ENCODE measurements at regions not wholly inside any gene's neighbourhood (a gene's known extent, or its start where the extent isn't known, plus 50 kb on each side); places are given as distances from the start of the nearest gene placed in this dataset.
A peak's percentile ranks its signal among the peaks of the same experiment; 100 is the strongest.
"Not testable (repeated sequence)": the region's sequence is repeated elsewhere in the genome, so short reads cannot be mapped to it uniquely, and the experiment has no call there.

DNA sequence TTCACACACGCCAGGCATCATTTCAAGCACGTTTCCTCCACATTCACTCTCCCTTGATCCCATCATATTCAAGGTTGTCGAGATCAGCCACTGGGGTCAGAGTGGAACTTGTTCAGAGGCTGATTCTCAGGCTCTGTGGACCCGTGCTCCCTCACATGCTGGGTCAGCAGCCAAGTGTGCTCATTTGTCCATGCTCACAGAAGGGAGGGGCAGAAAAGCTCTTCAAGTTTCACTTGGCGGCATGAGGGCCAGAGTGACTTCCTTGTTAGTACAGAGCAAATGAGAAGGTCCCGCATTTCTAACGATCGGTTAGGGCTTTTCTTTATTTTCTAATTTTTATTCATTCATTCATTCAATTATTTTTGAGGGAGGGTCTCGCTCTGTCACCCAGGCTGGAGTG lies 82.2 kb downstream of the EBLN1 start (continued):
- no peak for TF ChIP-seq ZBTB6 (tag by site-specific recombination; IDR thresholded peaks at IDR 0.05)

GRCh38 chr10:22133749-22134624 lies 83.8 kb downstream of the EBLN1 start:
- ChIA-PET CTCF (interaction anchor here (0.7 kb wide), 1 partner anchor 368 kb away, joined by 3 read pairs; no protein-coding TSS in a partner anchor), POLR2A (no interaction called here)
- TF ChIP-seq ZNF324 (tag by site-specific recombination; IDR thresholded peaks at IDR 0.05): no peak
- H3K4me3 ChIP-seq (ENCODE audit: low read depth, low read length): no peak overlapping the region
- H3K27ac ChIP-seq (ENCODE audit: extremely low read depth, low read depth, low read length): no peak overlapping the region
- no peaks in the 10 kb centered on the region for H3K36me3 ChIP-seq (ENCODE audit: control insufficient read depth in 2 of 2, insufficient read depth in 1 of 2, low read length in 2 of 2)
- H3K9me3 ChIP-seq (ENCODE audit: control insufficient read depth, insufficient read depth, low read depth, low read length): no peaks in the 10 kb centered on the region
- H3K4me1 ChIP-seq (ENCODE audit: control insufficient read depth, insufficient read depth, low read length): no peaks in the 10 kb centered on the region

DNA sequence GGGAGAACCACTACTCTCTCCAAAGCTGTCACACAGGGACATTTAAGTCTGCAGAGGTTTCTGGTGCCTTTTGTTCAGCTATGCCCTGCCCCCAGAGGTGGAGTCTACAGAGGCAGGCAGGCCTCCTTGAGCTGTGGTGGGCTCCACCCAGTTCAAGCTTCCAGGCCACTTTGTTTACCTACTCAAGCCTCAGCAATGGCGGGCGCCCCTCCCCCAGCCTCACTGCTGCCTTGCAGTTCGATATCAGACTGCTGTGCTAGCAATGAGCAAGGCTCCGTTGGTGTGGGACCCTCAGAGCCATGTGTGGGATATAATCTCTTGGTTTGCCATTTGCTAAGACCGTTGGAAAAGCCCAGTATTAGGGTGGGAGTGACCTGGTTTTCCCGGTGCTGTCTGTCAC lies 87.0 kb downstream of the EBLN1 start:
- POLR2A ChIA-PET; H3K4me1 ChIP-seq (ENCODE audit: control insufficient read depth, insufficient read depth, low read length); H3K9me3 ChIP-seq (ENCODE audit: control insufficient read depth, insufficient read depth, low read depth, low read length); H3K4me3 ChIP-seq (ENCODE audit: low read depth, low read length); H3K36me3 ChIP-seq (ENCODE audit: control insufficient read depth in 2 of 2, insufficient read depth in 1 of 2, low read length in 2 of 2); H3K27ac ChIP-seq (ENCODE audit: extremely low read depth, low read depth, low read length); CTCF ChIA-PET: not testable (repeated sequence)
- TF ChIP-seq YY1 (tag by site-specific recombination; IDR thresholded peaks at IDR 0.05): peak; percentile 21; the same call in 1 of the 2 replicates

DNA sequence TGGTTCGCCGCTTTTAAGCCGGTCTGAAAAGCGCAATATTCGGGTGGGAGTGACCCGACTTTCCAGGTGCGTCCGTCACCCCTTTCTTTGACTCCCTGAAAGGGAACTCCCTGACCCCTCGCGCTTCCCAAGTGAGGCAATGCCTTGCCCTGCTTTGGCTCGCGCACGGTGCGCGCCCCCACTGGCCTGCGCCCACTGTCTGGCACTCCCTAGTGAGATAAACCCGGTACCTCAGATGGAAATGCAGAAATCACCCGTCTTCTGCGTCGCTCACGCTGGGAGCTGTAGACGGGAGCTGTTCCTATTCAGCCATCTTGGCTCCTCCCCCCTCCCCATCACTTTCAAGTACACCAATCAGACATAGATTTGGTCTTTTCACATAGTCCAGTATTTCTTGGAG lies 88.2 kb downstream of the EBLN1 start:
- H3K4me3 ChIP-seq (ENCODE audit: low read depth, low read length); H3K4me1 ChIP-seq (ENCODE audit: control insufficient read depth, insufficient read depth, low read length); POLR2A ChIA-PET; H3K36me3 ChIP-seq (ENCODE audit: control insufficient read depth in 2 of 2, insufficient read depth in 1 of 2, low read length in 2 of 2); H3K9me3 ChIP-seq (ENCODE audit: control insufficient read depth, insufficient read depth, low read depth, low read length); H3K27ac ChIP-seq (ENCODE audit: extremely low read depth, low read depth, low read length): not testable (repeated sequence)
- peak; percentile 49; the same call in 1 of the 2 replicates for TF ChIP-seq ZFHX2 (tag by site-specific recombination; conservative IDR thresholded peaks at IDR 0.05)
- TF ChIP-seq YY1 (tag by site-specific recombination; IDR thresholded peaks at IDR 0.05): 0 out of 2 replicates have a peak, but pooled peaks have one; percentile 4
- CTCF ChIA-PET: interaction anchor here (1.1 kb wide), 1 partner anchor 26 kb away, joined by 3 read pairs; no protein-coding TSS in a partner anchor

DNA sequence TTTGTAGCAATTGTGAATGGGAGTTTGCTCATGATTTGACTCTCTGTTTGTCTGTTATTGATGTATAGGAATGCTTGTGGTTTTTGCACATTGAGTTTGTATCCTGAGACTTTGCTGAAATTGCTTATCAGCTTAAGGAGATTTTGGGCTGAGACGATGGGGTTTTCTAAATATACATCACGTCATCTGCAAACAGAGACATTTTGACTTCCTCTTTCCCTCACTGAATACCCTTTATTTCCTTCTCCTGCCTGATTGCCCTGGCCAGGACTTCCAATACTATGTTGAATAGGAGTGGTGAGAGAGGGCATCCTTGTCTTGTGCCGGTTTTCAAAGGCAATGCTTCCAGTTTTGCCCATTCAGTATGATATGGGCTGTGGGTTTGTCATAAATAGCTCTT lies 96.6 kb downstream of the EBLN1 start:
- H3K27ac ChIP-seq (ENCODE audit: extremely low read depth, low read depth, low read length); H3K4me3 ChIP-seq (ENCODE audit: low read depth, low read length); H3K36me3 ChIP-seq (ENCODE audit: control insufficient read depth in 2 of 2, insufficient read depth in 1 of 2, low read length in 2 of 2); H3K9me3 ChIP-seq (ENCODE audit: control insufficient read depth, insufficient read depth, low read depth, low read length); POLR2A ChIA-PET; H3K4me1 ChIP-seq (ENCODE audit: control insufficient read depth, insufficient read depth, low read length): not testable (repeated sequence)
- CTCF ChIA-PET: interaction anchor here (0.7 kb wide), 1 partner anchor 124 kb away, joined by 3 read pairs; no protein-coding TSS in a partner anchor

- H3K36me3 ChIP-seq (ENCODE audit: control insufficient read depth in 2 of 2, insufficient read depth in 1 of 2, low read length in 2 of 2); H3K4me3 ChIP-seq (ENCODE audit: low read depth, low read length); H3K27ac ChIP-seq (ENCODE audit: extremely low read depth, low read depth, low read length); POLR2A ChIA-PET; H3K4me1 ChIP-seq (ENCODE audit: control insufficient read depth, insufficient read depth, low read length); H3K9me3 ChIP-seq (ENCODE audit: control insufficient read depth, insufficient read depth, low read depth, low read length); CTCF ChIA-PET: not testable (repeated sequence)
Measured at GRCh38 chr10:22120072-22120471, 97.7 kb downstream of the EBLN1 start.

DNA sequence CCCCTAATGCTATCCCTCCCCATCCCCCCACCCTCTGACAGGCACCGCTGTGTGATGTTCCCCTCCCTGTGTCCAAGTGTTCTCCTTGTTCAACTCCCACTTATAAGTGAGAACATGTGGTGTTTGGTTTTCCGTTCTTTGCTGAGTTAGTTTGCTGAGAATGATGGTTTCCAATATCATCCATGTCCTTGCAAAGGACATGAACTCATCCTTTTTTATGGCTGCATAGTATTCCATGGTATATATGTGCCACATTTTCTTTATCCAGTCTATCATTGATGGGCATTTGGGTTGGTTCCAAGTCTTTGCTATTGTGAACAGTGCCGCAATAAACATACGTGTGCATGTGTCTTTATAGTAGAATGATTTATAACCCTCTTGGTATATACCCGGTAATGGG lies 98.2 kb downstream of the EBLN1 start:
- H3K4me1 ChIP-seq (ENCODE audit: control insufficient read depth, insufficient read depth, low read length); CTCF ChIA-PET; H3K27ac ChIP-seq (ENCODE audit: extremely low read depth, low read depth, low read length); POLR2A ChIA-PET; H3K4me3 ChIP-seq (ENCODE audit: low read depth, low read length); H3K36me3 ChIP-seq (ENCODE audit: control insufficient read depth in 2 of 2, insufficient read depth in 1 of 2, low read length in 2 of 2); H3K9me3 ChIP-seq (ENCODE audit: control insufficient read depth, insufficient read depth, low read depth, low read length): not testable (repeated sequence)
- TF ChIP-seq, protein P1, sequence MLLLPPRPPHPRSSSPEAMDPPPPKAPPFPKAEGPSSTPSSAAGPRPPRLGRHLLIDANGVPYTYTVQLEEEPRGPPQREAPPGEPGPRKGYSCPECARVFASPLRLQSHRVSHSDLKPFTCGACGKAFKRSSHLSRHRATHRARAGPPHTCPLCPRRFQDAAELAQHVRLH (tag by site-specific recombination; IDR thresholded peaks at IDR 0.05): peak; percentile 58; the same call in 1 of the 2 replicates
- peak; percentile 92 for TF ChIP-seq ZNF146 (tag by site-specific recombination; IDR thresholded peaks at IDR 0.05)
